Activated T-helper 17 cell treated with anti-CD3 and anti-CD28 coated beads, Interleukin-2, amount 50 U/mL, for 72 hours (primary cell): ENCODE measurements at regions not wholly inside any gene's neighbourhood (a gene's known extent, or its start where the extent isn't known, plus 50 kb on each side); places are given as distances from the start of the nearest gene placed in this dataset.
"Not testable (repeated sequence)": the region's sequence is repeated elsewhere in the genome, so short reads cannot be mapped to it uniquely, and the experiment has no call there.

Experiments
- ATAC-seq: fragments of 150-1000 bp; cut with Tn5 transposase; replicated peaks from 2 replicates; pipeline ENCODE4 v1.10.0; 2021; ENCODE audit warnings: mild to moderate bottlenecking, moderate library complexity
- H3K27ac Mint-ChIP-seq: one replicate; pipeline ENCODE4 v1.8.0; 2022; ENCODE audit warnings: mixed read lengths
- H3K27me3 Mint-ChIP-seq: one replicate; pipeline ENCODE4 v1.8.0; 2022; ENCODE audit warnings: mixed read lengths
- H3K36me3 Mint-ChIP-seq: one replicate; pipeline ENCODE4 v1.8.0; 2022; ENCODE audit warnings: low read depth, mild to moderate bottlenecking, mixed read lengths
- H3K4me1 Mint-ChIP-seq: one replicate; pipeline ENCODE4 v1.8.0; 2022; ENCODE audit warnings: mixed read lengths
- H3K4me3 Mint-ChIP-seq: one replicate; pipeline ENCODE4 v1.8.0; 2022; ENCODE audit warnings: mild to moderate bottlenecking, mixed read lengths
- H3K9me3 Mint-ChIP-seq: one replicate; pipeline ENCODE4 v1.8.0; 2022; ENCODE audit warnings: mixed read lengths

DNA sequence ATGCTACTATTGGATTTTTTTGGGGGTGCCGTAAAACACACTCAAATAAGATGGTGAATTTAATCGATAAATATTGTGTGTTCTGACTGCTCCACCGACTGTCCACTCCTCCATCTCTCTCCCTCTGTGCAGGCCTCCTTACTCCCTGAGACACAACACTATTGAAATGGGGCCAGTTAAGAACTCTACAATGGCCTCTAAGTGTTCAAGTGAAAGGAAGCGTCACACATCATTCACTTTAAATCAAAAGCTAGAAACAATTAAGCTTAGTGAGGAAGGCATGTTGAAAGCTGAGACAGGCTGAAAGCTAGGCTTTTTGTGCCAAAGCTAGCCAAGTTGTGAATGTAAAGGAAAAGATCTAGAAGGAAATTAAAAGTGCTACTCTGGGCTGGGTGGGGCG is 156.7 kb downstream of the CTTN start:
- Mint-ChIP-seq H3K4me3 (no peak overlapping the region), H3K27ac (no peak overlapping the region), H3K36me3 (no peaks in the 10 kb centered on the region), H3K27me3 (peaks cover 3% of the 10 kb centered on the region), H3K4me1 (no peaks in the 10 kb centered on the region), H3K9me3 (no peaks in the 10 kb centered on the region)
- no peak for ATAC-seq

GRCh38 chr11:70556884-70557741 is 158.8 kb downstream of the CTTN start:
- Mint-ChIP-seq H3K36me3 (no peaks in the 10 kb centered on the region), H3K9me3 (no peaks in the 10 kb centered on the region), H3K4me1 (no peaks in the 10 kb centered on the region), H3K27ac (no peak overlapping the region), H3K4me3 (no peak overlapping the region), H3K27me3 (peaks cover 3% of the 10 kb centered on the region)
- no peak for ATAC-seq

- H3K27ac Mint-ChIP-seq: no peak overlapping the region
- H3K4me1 Mint-ChIP-seq: no peaks in the 10 kb centered on the region
- no peaks in the 10 kb centered on the region for H3K9me3 Mint-ChIP-seq
- no peaks in the 10 kb centered on the region for H3K36me3 Mint-ChIP-seq
- peaks cover 3% of the 10 kb centered on the region for H3K27me3 Mint-ChIP-seq
- no peak overlapping the region for H3K4me3 Mint-ChIP-seq
- no peak for ATAC-seq
Observed at GRCh38 chr11:70557742-70558485, 159.6 kb downstream of the CTTN start.

GRCh38 chr11:70558681-70559080 is 160.4 kb downstream of the CTTN start:
- Mint-ChIP-seq H3K27ac (no peak overlapping the region), H3K36me3 (no peaks in the 10 kb centered on the region), H3K27me3 (peaks cover 3% of the 10 kb centered on the region), H3K9me3 (no peaks in the 10 kb centered on the region), H3K4me3 (no peak overlapping the region), H3K4me1 (no peaks in the 10 kb centered on the region)
- no peak for ATAC-seq

DNA sequence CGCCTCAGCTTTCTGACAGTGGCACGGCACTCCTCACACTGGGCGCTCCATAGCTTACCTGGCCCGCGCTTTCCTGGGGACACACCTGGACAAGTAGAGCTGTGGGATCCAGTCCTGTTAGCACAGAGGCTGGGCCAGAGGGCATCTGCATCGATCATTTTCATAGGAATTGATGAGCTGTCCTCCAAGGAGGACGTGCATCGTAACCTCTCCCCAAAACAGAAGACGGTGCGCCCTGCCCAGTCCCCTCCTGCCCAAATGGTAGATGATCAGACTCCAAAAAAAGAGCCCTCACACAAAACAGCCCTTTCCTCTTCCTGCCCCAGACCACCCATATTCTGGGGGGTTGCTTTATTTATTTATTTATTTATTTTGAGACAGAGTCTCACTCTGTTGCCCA is 161.2 kb downstream of the CTTN start:
- no peak for ATAC-seq
- H3K4me3 Mint-ChIP-seq: no peak overlapping the region
- no peaks in the 10 kb centered on the region for H3K36me3 Mint-ChIP-seq
- no peak overlapping the region for H3K27ac Mint-ChIP-seq
- no peaks in the 10 kb centered on the region for H3K4me1 Mint-ChIP-seq
- no peaks in the 10 kb centered on the region for H3K9me3 Mint-ChIP-seq
- peaks cover 6% of the 10 kb centered on the region for H3K27me3 Mint-ChIP-seq

GRCh38 chr11:70560621-70561020 is 162.3 kb downstream of the CTTN start:
- not testable (repeated sequence) for H3K36me3 Mint-ChIP-seq, H3K27me3 Mint-ChIP-seq, H3K4me1 Mint-ChIP-seq, ATAC-seq, H3K4me3 Mint-ChIP-seq, H3K9me3 Mint-ChIP-seq, H3K27ac Mint-ChIP-seq

GRCh38 chr11:70566768-70567530 is 168.6 kb downstream of the CTTN start:
- Mint-ChIP-seq H3K9me3 (no peaks in the 10 kb centered on the region), H3K4me1 (no peaks in the 10 kb centered on the region), H3K36me3 (no peaks in the 10 kb centered on the region), H3K27me3 (peaks cover 18% of the 10 kb centered on the region), H3K27ac (no peak overlapping the region), H3K4me3 (no peak overlapping the region)
- ATAC-seq: no peak

DNA sequence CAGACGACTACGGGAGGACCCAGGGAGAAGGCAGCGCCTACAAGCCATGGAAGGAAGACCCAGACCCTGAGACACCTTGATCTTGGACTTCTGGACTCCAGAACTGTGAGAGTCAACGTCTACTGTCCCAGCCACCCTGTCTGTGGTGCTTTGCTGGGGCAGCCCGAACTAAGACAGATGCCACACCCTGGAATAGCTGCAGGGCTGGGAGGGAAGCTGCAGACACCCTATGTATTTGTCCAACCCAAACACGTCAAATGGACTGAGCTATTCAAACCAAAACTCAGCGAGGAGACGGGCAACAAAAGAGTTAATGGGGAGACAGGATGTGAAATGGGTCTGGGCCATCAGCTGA is 169.3 kb downstream of the CTTN start:
- ATAC-seq: no peak
- H3K36me3 Mint-ChIP-seq: no peaks in the 10 kb centered on the region

DNA sequence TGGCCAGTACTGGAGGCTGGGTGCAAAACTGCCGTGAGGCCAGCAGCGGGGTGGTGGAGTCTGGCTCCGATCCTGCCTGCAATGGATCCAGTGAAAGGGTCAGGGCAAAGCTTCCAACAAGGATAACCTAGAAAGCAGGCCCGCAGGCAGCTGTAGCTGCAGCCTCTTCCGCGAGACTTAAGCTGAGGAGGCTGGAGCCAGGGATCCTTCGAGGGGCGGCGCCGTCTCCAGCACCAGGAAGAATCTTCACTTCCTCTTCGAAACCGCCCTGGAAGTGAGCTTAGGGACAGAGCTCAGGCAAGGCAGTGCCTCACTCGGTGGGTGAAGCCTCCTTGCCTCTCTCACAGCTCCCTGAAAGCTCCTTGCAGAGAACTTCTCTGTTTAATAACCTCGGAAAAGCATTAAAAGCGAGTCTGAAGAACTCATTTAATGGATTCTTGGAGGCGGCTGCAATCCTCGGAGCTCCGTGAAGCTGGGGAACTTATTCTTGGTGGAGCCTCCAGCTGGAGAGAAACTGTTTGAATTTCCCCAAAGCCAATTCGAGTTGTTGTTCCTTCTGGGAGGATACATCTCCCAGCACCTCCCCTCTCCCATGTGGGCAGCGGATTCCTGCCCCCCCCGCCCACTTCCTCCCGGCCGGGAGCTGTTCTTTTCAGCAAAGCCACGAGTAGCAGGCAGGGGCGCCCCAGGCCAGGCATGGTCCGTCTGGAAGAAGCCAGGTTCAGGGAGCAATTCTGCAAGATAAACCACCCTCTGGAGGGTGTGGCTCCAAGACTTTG is 169.9 kb downstream of the CTTN start:
- Mint-ChIP-seq H3K27me3 (peaks cover 18% of the 10 kb centered on the region), H3K4me3 (no peak overlapping the region), H3K36me3 (no peaks in the 10 kb centered on the region), H3K27ac (no peak overlapping the region), H3K4me1 (no peaks in the 10 kb centered on the region), H3K9me3 (no peaks in the 10 kb centered on the region)
- ATAC-seq: no peak

More for the DNA sequence above, 169.3 kb downstream of the CTTN start:
- no peak overlapping the region for H3K4me3 Mint-ChIP-seq
- H3K4me1 Mint-ChIP-seq: no peaks in the 10 kb centered on the region
- H3K27ac Mint-ChIP-seq: no peak overlapping the region
- H3K9me3 Mint-ChIP-seq: no peaks in the 10 kb centered on the region
- H3K27me3 Mint-ChIP-seq: peaks cover 18% of the 10 kb centered on the region

DNA sequence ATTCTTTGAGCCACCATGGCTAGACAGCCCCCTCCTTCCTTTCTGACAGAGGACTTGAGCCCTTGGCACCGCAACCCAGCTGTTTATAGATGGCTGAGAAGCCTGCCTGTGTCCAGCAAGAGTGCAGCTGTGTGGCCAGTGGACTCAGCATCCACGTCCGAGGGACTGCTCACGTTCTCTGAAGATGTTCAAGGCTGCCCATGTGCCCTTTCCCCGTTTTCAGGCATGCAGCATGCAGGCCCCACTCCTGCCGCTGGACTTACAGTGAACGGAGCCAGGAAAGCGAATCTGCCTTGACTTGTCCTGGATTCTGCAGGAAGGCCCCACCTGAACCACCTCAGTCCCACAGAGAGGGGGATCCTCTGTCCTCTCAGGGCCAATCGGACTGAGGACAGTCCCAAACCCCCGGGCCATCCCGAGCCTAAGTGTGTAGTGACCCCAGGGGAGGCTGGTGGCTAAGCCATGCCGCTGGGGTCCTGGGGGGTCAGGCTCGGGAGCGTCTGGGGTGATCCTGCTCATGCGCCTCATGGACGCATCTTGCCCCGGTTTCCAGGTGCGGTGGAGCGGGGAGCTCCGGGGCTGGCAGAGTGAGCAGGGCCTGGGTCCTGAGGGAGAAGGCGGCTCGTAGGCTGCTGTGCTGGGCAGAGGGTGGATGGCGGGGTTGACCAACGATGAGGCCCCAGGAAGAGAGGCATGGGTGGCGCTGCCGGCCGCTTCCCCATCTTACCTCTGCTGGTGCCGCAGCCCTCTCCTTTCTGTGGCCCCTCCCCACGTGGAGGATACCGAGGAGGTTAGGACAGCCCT is 170.7 kb downstream of the CTTN start:
- no peaks in the 10 kb centered on the region for H3K9me3 Mint-ChIP-seq

GRCh38 chr11:70569618-70569890 is 171.2 kb downstream of the CTTN start:
- no peaks in the 10 kb centered on the region for H3K36me3 Mint-ChIP-seq
- peaks cover 15% of the 10 kb centered on the region for H3K27me3 Mint-ChIP-seq
- no peak overlapping the region for H3K4me3 Mint-ChIP-seq

More for the DNA sequence above, 170.7 kb downstream of the CTTN start:
- ATAC-seq: no peak
- Mint-ChIP-seq H3K4me3 (no peak overlapping the region), H3K36me3 (no peaks in the 10 kb centered on the region), H3K27me3 (peaks cover 16% of the 10 kb centered on the region), H3K27ac (no peak overlapping the region), H3K4me1 (no peaks in the 10 kb centered on the region)

DNA sequence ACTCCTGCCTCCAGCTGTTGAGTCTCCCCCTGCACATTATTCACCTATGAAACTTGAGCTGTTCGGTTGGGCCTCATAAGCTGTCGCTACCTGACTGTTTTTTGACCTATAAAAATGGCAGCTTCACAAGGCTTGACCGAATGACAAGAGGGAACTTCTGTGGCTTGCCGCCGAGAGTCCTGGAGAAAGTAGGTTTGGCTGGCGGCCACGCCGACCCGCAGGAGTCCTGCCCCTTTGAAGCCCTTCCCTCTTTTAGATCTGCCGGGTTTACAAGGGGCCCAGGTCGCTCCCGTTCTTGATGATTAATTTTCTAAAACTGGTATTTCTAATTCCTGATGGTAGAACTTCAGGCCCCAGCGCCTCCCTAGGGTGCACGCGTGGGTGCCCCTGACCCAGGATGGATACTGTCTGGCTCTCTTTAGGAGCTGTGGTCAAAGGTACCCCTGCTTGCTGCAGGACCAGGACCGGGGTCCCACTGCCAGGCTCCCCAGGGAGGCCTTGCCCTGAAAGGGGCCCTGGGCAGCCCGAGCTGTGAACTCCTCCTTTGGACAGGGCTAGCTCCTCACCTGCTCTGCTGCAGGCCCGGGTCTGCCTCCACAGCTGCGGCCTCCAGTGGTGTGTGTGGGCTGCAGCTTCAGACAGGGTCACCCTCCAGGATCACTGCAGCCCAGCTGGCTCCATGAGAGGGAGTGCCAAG is 171.8 kb downstream of the CTTN start:
- no peaks in the 10 kb centered on the region for H3K4me1 Mint-ChIP-seq
- no peak for ATAC-seq
- peaks cover 15% of the 10 kb centered on the region for H3K27me3 Mint-ChIP-seq
- H3K9me3 Mint-ChIP-seq: no peaks in the 10 kb centered on the region
- H3K36me3 Mint-ChIP-seq: no peaks in the 10 kb centered on the region
- H3K4me3 Mint-ChIP-seq: no peak overlapping the region
- no peak overlapping the region for H3K27ac Mint-ChIP-seq

More at GRCh38 chr11:70569618-70569890, 171.2 kb downstream of the CTTN start:
- H3K4me1 Mint-ChIP-seq: no peaks in the 10 kb centered on the region
- no peak for ATAC-seq
- H3K9me3 Mint-ChIP-seq: no peaks in the 10 kb centered on the region
- no peak overlapping the region for H3K27ac Mint-ChIP-seq

DNA sequence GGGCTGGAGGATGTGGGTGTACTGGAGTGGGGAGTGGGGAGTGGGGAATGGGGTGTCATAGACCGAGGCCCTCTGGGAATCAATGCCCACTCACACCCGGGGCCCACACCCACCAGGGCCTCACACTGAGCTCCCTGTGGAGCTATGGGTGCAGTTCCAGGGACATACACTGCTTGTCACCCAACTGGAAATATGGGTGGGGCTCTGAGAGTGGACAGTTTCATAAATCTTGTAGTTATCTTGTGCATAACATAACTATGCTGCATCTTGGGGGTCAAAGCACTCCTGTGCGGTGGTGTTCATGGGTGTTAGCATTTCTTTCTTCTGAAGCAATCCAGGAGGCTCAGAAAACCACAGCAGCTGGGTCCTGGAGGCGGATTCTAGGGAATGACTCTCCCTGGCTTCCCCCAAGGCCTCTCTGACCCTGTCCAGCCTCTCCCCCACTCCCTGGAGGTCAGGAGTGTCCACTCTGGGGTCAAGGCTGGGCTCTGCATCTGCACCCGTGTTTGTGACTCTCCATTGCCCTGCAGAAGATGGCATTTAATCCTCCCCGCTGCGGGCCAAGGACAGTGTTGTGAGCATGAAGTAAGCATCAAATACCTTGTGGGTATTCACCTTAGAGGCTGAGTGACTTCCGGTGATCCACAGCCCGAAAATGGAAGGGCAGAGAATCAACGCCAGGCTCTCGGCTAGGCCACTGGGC is 172.5 kb downstream of the CTTN start:
- no peak for ATAC-seq
- Mint-ChIP-seq H3K4me1 (no peaks in the 10 kb centered on the region), H3K4me3 (no peak overlapping the region), H3K27ac (no peak overlapping the region), H3K27me3 (peaks cover 15% of the 10 kb centered on the region), H3K9me3 (no peaks in the 10 kb centered on the region), H3K36me3 (no peaks in the 10 kb centered on the region)
